HEK293 (cell line): ENCODE measurements at regions not wholly inside any gene's neighbourhood (a gene's known extent, or its start where the extent isn't known, plus 50 kb on each side); places are given as distances from the start of the nearest gene placed in this dataset.

Experiments used
- CTCF ChIA-PET: fragments of 350-600 bp; formaldehyde crosslinking; extraction: SDS; loops from one replicate; lab custom pipeline; 2021; ENCODE audit warnings: antibody characterized with exemption; lab: Yijun Ruan, JAX
- POLR2A ChIA-PET: fragments of 300-600 bp; formaldehyde crosslinking; extraction: SDS; loops from one replicate; lab custom pipeline; 2020; ENCODE audit warnings: antibody characterized with exemption, inconsistent platforms; lab: Yijun Ruan, JAX
- H3K27ac ChIP-seq: fragments of 200-500 bp; sonication (Bioruptor generic); 2 replicates; pipeline ENCODE4 v1.5.1; 2014; ENCODE audit warnings: low read depth, low read length, control low read depth, inconsistent platforms; ENCODE audit errors: extremely low read depth
- H3K36me3 ChIP-seq, 2 experiments: fragments of 200-500 bp in 1 of 2; sonication (Bioruptor generic) in 1 of 2; 1 replicate in 1 of 2; 2 replicates in 1 of 2; pipeline ENCODE4 v1.5.1; 2014 to 2017; ENCODE audit warnings: inconsistent platforms in 2 of 2, low read length in 2 of 2; ENCODE audit not compliant: control insufficient read depth in 2 of 2, insufficient read depth in 1 of 2
- H3K4me1 ChIP-seq: fragments of 200-500 bp; sonication (Bioruptor generic); 2 replicates; pipeline ENCODE4 v1.5.1; 2014; ENCODE audit warnings: mild to moderate bottlenecking, low read length, inconsistent platforms; ENCODE audit not compliant: control insufficient read depth, insufficient read depth
- H3K4me3 ChIP-seq: 2 replicates; pipeline ENCODE4 v1.5.1; 2011; ENCODE audit warnings: low read depth, mild to moderate bottlenecking, control low read depth, low read length, moderate library complexity
- H3K9me3 ChIP-seq: fragments of 200-500 bp; sonication (Bioruptor generic); 2 replicates; pipeline ENCODE4 v1.5.1; 2014; ENCODE audit warnings: low read depth, low read length, inconsistent platforms; ENCODE audit not compliant: control insufficient read depth, insufficient read depth
- ATF2 ChIP-seq: fragments of 450-650 bp; formaldehyde crosslinking; IDR thresholded peaks from 2 replicates; pipeline ENCODE4 v1.5.1; 2016; ENCODE audit warnings: missing biosample characterization, missing genetic modification characterization, low read depth
- BCL11A ChIP-seq: fragments of 450-650 bp; formaldehyde crosslinking; IDR thresholded peaks from 2 replicates; pipeline ENCODE4 v1.5.1; 2016; ENCODE audit warnings: low read depth, missing biosample characterization, missing genetic modification characterization
- GLI4 ChIP-seq: fragments of 450-650 bp; formaldehyde crosslinking; IDR thresholded peaks from 2 replicates; pipeline ENCODE4 v1.5.1; 2016; ENCODE audit warnings: missing biosample characterization, missing genetic modification characterization
- HIC1 ChIP-seq: fragments of 450-650 bp; formaldehyde crosslinking; IDR thresholded peaks from 2 replicates; pipeline ENCODE4 v1.5.1; 2016; ENCODE audit warnings: missing biosample characterization, missing genetic modification characterization
- IKZF3 ChIP-seq: fragments of 450-650 bp; IDR thresholded peaks from 2 replicates; pipeline ENCODE4 v1.5.0; 2018; ENCODE audit warnings: missing biosample characterization, mild to moderate bottlenecking, missing genetic modification characterization, moderate library complexity
- MZF1 ChIP-seq: fragments of 450-650 bp; formaldehyde crosslinking; IDR thresholded peaks from 2 replicates; pipeline ENCODE4 v1.5.1; 2017; ENCODE audit warnings: missing biosample characterization, missing genetic modification characterization, borderline replicate concordance
- PRDM6 ChIP-seq: fragments of 450-650 bp; formaldehyde crosslinking; IDR thresholded peaks from 2 replicates; pipeline ENCODE4 v1.5.1; 2017; ENCODE audit warnings: missing biosample characterization, missing genetic modification characterization
- SALL2 ChIP-seq: fragments of 450-650 bp; formaldehyde crosslinking; IDR thresholded peaks from 2 replicates; pipeline ENCODE4 v1.5.0; 2017; ENCODE audit warnings: missing biosample characterization, mild to moderate bottlenecking, missing genetic modification characterization, borderline replicate concordance
- SCRT1 ChIP-seq: fragments of 450-650 bp; formaldehyde crosslinking; IDR thresholded peaks from 2 replicates; pipeline ENCODE4 v1.5.1; 2016; ENCODE audit warnings: missing biosample characterization, missing genetic modification characterization, borderline replicate concordance
- SCRT2 ChIP-seq: fragments of 450-650 bp; formaldehyde crosslinking; IDR thresholded peaks from 2 replicates; pipeline ENCODE4 v1.5.1; 2016; ENCODE audit warnings: missing biosample characterization, missing genetic modification characterization
- TRIM28 ChIP-seq: IDR thresholded peaks from 2 replicates; pipeline ENCODE4 v1.6.1; 2011; ENCODE audit warnings: low read length, control low read depth, borderline replicate concordance
- YY1 ChIP-seq: fragments of 450-650 bp; formaldehyde crosslinking; IDR thresholded peaks from 2 replicates; pipeline ENCODE4 v1.5.1; 2018; ENCODE audit warnings: missing biosample characterization, missing genetic modification characterization
- ZBTB7A ChIP-seq: fragments of 450-650 bp; formaldehyde crosslinking; IDR thresholded peaks from 2 replicates; pipeline ENCODE4 v1.5.1; 2016; ENCODE audit warnings: low read depth, missing biosample characterization, missing genetic modification characterization
- ZIC2 ChIP-seq: fragments of 450-650 bp; formaldehyde crosslinking; IDR thresholded peaks from 2 replicates; pipeline ENCODE4 v1.5.1; 2016; ENCODE audit warnings: missing biosample characterization, missing genetic modification characterization
- ZNF10 ChIP-seq: fragments of 450-650 bp; formaldehyde crosslinking; IDR thresholded peaks from 2 replicates; pipeline ENCODE4 v1.5.1; 2017; ENCODE audit warnings: missing biosample characterization, missing genetic modification characterization
- ZNF140 ChIP-seq: fragments of 450-650 bp; formaldehyde crosslinking; IDR thresholded peaks from 2 replicates; pipeline ENCODE4 v1.5.1; 2016; ENCODE audit warnings: missing biosample characterization, missing genetic modification characterization
- ZNF26 ChIP-seq: fragments of 450-650 bp; formaldehyde crosslinking; IDR thresholded peaks from 2 replicates; pipeline ENCODE4 v1.5.1; 2016; ENCODE audit warnings: missing biosample characterization, missing genetic modification characterization
- ZNF292 ChIP-seq: fragments of 450-650 bp; formaldehyde crosslinking; IDR thresholded peaks from 2 replicates; pipeline ENCODE4 v1.5.1; 2016; ENCODE audit warnings: low read depth, missing biosample characterization, missing genetic modification characterization, borderline replicate concordance
- ZNF341 ChIP-seq: fragments of 450-650 bp; formaldehyde crosslinking; IDR thresholded peaks from 2 replicates; pipeline ENCODE4; 2016; ENCODE audit warnings: low read depth, missing biosample characterization, missing genetic modification characterization
- ZNF404 ChIP-seq: fragments of 450-650 bp; formaldehyde crosslinking; IDR thresholded peaks from 2 replicates; pipeline ENCODE4 v1.5.1; 2017; ENCODE audit warnings: missing biosample characterization, missing genetic modification characterization
- ZNF639 ChIP-seq: fragments of 450-650 bp; formaldehyde crosslinking; IDR thresholded peaks from 2 replicates; pipeline ENCODE4 v1.5.1; 2016; ENCODE audit warnings: missing biosample characterization, missing genetic modification characterization
- ZNF670 ChIP-seq: fragments of 450-650 bp; formaldehyde crosslinking; IDR thresholded peaks from 2 replicates; pipeline ENCODE4 v1.5.1; 2016; ENCODE audit warnings: missing biosample characterization, missing genetic modification characterization, low read depth
- ZNF777 ChIP-seq: fragments of 450-650 bp; formaldehyde crosslinking; IDR thresholded peaks from 2 replicates; pipeline ENCODE4 v1.5.1; 2017; ENCODE audit warnings: missing biosample characterization, missing genetic modification characterization, borderline replicate concordance
- ZNF791 ChIP-seq: fragments of 450-650 bp; formaldehyde crosslinking; IDR thresholded peaks from 2 replicates; pipeline ENCODE4 v1.5.1; 2016; ENCODE audit warnings: missing biosample characterization, missing genetic modification characterization
- ZNF792 ChIP-seq: fragments of 450-650 bp; formaldehyde crosslinking; IDR thresholded peaks from 2 replicates; pipeline ENCODE4 v1.5.1; 2016; ENCODE audit warnings: missing biosample characterization, missing genetic modification characterization
- ZXDB ChIP-seq: fragments of 450-650 bp; formaldehyde crosslinking; IDR thresholded peaks from 2 replicates; pipeline ENCODE4 v1.5.1; 2016; ENCODE audit warnings: missing biosample characterization, missing genetic modification characterization

GRCh38 chr20:24138951-24139350, 150.4 kb upstream of the GGTLC1 start (continued):
- TF ChIP-seq HIC1 (tag by site-specific recombination), result no peak
- no peak for TF ChIP-seq ZNF292 (tag by site-specific recombination)
- no peak for TF ChIP-seq ZNF10 (tag by site-specific recombination)
- no peak for TF ChIP-seq ZNF791 (tag by site-specific recombination)
- TF ChIP-seq IKZF3 (tag by site-specific recombination), result no peak
- no peak for TF ChIP-seq ZIC2 (tag by site-specific recombination)
- TF ChIP-seq ZNF639 (tag by site-specific recombination), result no peak

- TF ChIP-seq MZF1 (tag by site-specific recombination) (no peak), ZXDB (no peak), TRIM28 (no peak), GLI4 (tag by site-specific recombination) (no peak), PRDM6 (tag by site-specific recombination) (no peak), YY1 (tag by site-specific recombination) (no peak), SCRT1 (tag by site-specific recombination) (no peak), ZBTB7A (tag by site-specific recombination) (no peak)
- TF ChIP-seq, all 188 proteins: peak for 0
- ChIA-PET CTCF (no interaction called here), POLR2A (no interaction called here)
- H3K27ac ChIP-seq, result no peak overlapping the region
- H3K4me1 ChIP-seq, result no peaks in the 10 kb centered on the region
- H3K9me3 ChIP-seq, result no peaks in the 10 kb centered on the region
- no peaks in the 10 kb centered on the region for H3K36me3 ChIP-seq
- H3K4me3 ChIP-seq, result no peak overlapping the region
Observed at GRCh38 chr20:24138196-24138857, 149.7 kb upstream of the GGTLC1 start.

GRCh38 chr20:24136659-24137246, 148.2 kb upstream of the GGTLC1 start:
- Histone ChIP-seq H3K4me3 (no peak overlapping the region), H3K9me3 (no peaks in the 10 kb centered on the region), H3K36me3 (no peaks in the 10 kb centered on the region), H3K4me1 (no peaks in the 10 kb centered on the region), H3K27ac (no peak overlapping the region)
- CTCF ChIA-PET, result no interaction called here
- POLR2A ChIA-PET, result no interaction called here
- no peak for TF ChIP-seq SALL2 (tag by site-specific recombination)
- TF ChIP-seq ZNF777 (tag by site-specific recombination), result no peak
- TF ChIP-seq ZNF341 (tag by site-specific recombination), result no peak
- no peak for TF ChIP-seq BCL11A (tag by site-specific recombination)
- TF ChIP-seq SCRT2, result no peak
- TF ChIP-seq ATF2 (tag by site-specific recombination), result no peak
- no peak for TF ChIP-seq ZNF792
- no peak for TF ChIP-seq ZNF140 (tag by site-specific recombination)
- no peak for TF ChIP-seq ZNF670 (tag by site-specific recombination)
- no peak for TF ChIP-seq ZNF26 (tag by site-specific recombination)
- TF ChIP-seq ZIC2 (tag by site-specific recombination), result no peak
- TF ChIP-seq ZNF404 (tag by site-specific recombination), result no peak
